Uterus (tissue), 3 donors: ENCODE measurements at regions not wholly inside any gene's neighbourhood (a gene's known extent, or its start where the extent isn't known, plus 50 kb on each side); places are given as distances from the start of the nearest gene placed in this dataset.

Source experiments
- DNase-seq, 2 donors: peaks; one replicate each; pipeline ENCODE4 v3.0.0-alpha.2; 2019 to 2020
- H3K27ac ChIP-seq, 2 donors: fragments of 200-600 bp; sonication (generic); 1 replicate in 1 of 2; 2 replicates in 1 of 2; pipeline ENCODE4 v1.5.1; 2016 to 2018
- H3K27me3 ChIP-seq, 2 donors: fragments of 200-600 bp; sonication (generic); one replicate each; pipeline ENCODE4 v1.5.1; 2018 to 2019; ENCODE audit warnings: control low read depth in 1 of 2
- H3K36me3 ChIP-seq, 2 donors: fragments of 200-600 bp; sonication (generic); one replicate each; pipeline ENCODE4 v1.5.1; 2019; ENCODE audit warnings: control low read depth in 1 of 2
- H3K4me1 ChIP-seq, 2 donors: fragments of 200-600 bp; sonication (generic); one replicate each; pipeline ENCODE4 v1.5.1; 2018 to 2019; ENCODE audit warnings: control low read depth in 1 of 2
- H3K4me3 ChIP-seq, 2 donors: fragments of 200-600 bp; sonication (generic); 1 replicate in 1 of 2; 2 replicates in 1 of 2; pipeline ENCODE4 v1.5.1; 2018 to 2019; ENCODE audit warnings: mild to moderate bottlenecking in 1 of 2
- H3K9me3 ChIP-seq, 2 donors: fragments of 200-600 bp; sonication (generic); one replicate each; pipeline ENCODE4 v1.5.1; 2019; ENCODE audit warnings: control low read depth in 1 of 2
- CTCF ChIP-seq, 4 experiments: fragments of 200-600 bp in 2 of 4; fragments of 450-650 bp in 2 of 4; sonication (generic) in 2 of 4; IDR thresholded peaks; one replicate each; pipeline ENCODE4 v1.5.1; 2016 to 2019; ENCODE audit warnings: antibody characterized with exemption in 4 of 4, mild to moderate bottlenecking in 2 of 4, moderate library complexity in 1 of 4
- POLR2A ChIP-seq, 2 donors: fragments of 450-650 bp; IDR thresholded peaks; one replicate each; pipeline ENCODE4 v1.6.1; 2016; ENCODE audit warnings: antibody characterized with exemption in 2 of 2, mild to moderate bottlenecking in 1 of 2, moderate library complexity in 1 of 2
- intact Hi-C: fragments of 100-400 bp; cut with DNase I; formaldehyde crosslinking; loops from one replicate; pipeline ENCODE4 v1.15.1; 2023; ENCODE audit warnings: low total_unique reads
- donor health status: DM: yes; HTN: yes; CAD: no.

GRCh38 chr18:1222880-1223279 is 318.2 kb downstream of the ADCYAP1 start:
- Histone ChIP-seq H3K4me3 (no peak overlapping the region), H3K36me3 (no peaks in the 10 kb centered on the region), H3K9me3 (no peaks in the 10 kb centered on the region), H3K27me3 (no peaks in the 10 kb centered on the region), H3K27ac (no peak overlapping the region), H3K4me1 (no peaks in the 10 kb centered on the region)
- DNase-seq: no peak
- TF ChIP-seq POLR2A (IDR thresholded peaks at IDR 0.05) (no peak), CTCF (IDR thresholded peaks at IDR 0.05) (no peak)
- intact Hi-C loops: no loop called here

GRCh38 chr18:1227025-1227424 is 322.4 kb downstream of the ADCYAP1 start:
- no peaks in the 10 kb centered on the region for H3K36me3 ChIP-seq
- intact Hi-C loops: no loop called here
- DNase-seq: no peak
- H3K4me1 ChIP-seq: no peaks in the 10 kb centered on the region
- TF ChIP-seq CTCF (IDR thresholded peaks at IDR 0.05) (no peak), POLR2A (IDR thresholded peaks at IDR 0.05) (no peak)
- no peak overlapping the region for H3K27ac ChIP-seq
- H3K27me3 ChIP-seq: no peaks in the 10 kb centered on the region
- H3K4me3 ChIP-seq: no peak overlapping the region
- no peaks in the 10 kb centered on the region for H3K9me3 ChIP-seq

GRCh38 chr18:1229634-1230033 is 325.0 kb downstream of the ADCYAP1 start:
- TF ChIP-seq POLR2A (IDR thresholded peaks at IDR 0.05): no peak
- TF ChIP-seq CTCF (IDR thresholded peaks at IDR 0.05): no peak

GRCh38 chr18:1232867-1233266 is 328.2 kb downstream of the ADCYAP1 start:
- intact Hi-C loops: no loop called here
- Histone ChIP-seq H3K4me1 (no peaks in the 10 kb centered on the region), H3K36me3 (no peaks in the 10 kb centered on the region), H3K27ac (no peak overlapping the region), H3K4me3 (no peak overlapping the region), H3K27me3 (no peaks in the 10 kb centered on the region), H3K9me3 (no peaks in the 10 kb centered on the region)
- no peak for TF ChIP-seq CTCF (IDR thresholded peaks at IDR 0.05)
- no peak for TF ChIP-seq POLR2A (IDR thresholded peaks at IDR 0.05)
- DNase-seq: no peak

More at GRCh38 chr18:1229634-1230033, 325.0 kb downstream of the ADCYAP1 start:
- Histone ChIP-seq H3K36me3 (no peaks in the 10 kb centered on the region), H3K4me1 (no peaks in the 10 kb centered on the region), H3K27ac (no peak overlapping the region), H3K9me3 (no peaks in the 10 kb centered on the region), H3K4me3 (no peak overlapping the region), H3K27me3 (no peaks in the 10 kb centered on the region)
- DNase-seq: no peak
- intact Hi-C loops: no loop called here

- Histone ChIP-seq H3K27ac (no peak overlapping the region), H3K9me3 (no peaks in the 10 kb centered on the region), H3K27me3 (no peaks in the 10 kb centered on the region), H3K36me3 (no peaks in the 10 kb centered on the region), H3K4me3 (no peak overlapping the region), H3K4me1 (no peaks in the 10 kb centered on the region)
- no peak for DNase-seq
- intact Hi-C loops: no loop called here
- no peak for TF ChIP-seq POLR2A (IDR thresholded peaks at IDR 0.05)
- TF ChIP-seq CTCF (IDR thresholded peaks at IDR 0.05): no peak
These were observed 336.0 kb downstream of the ADCYAP1 start for GRCh38 chr18:1240701-1241100.
